ENCODE measurements at regions not wholly inside any gene's neighbourhood (a gene's known extent, or its start where the extent isn't known, plus 50 kb on each side); places are given as distances from the start of the nearest gene placed in this dataset.

DNA sequence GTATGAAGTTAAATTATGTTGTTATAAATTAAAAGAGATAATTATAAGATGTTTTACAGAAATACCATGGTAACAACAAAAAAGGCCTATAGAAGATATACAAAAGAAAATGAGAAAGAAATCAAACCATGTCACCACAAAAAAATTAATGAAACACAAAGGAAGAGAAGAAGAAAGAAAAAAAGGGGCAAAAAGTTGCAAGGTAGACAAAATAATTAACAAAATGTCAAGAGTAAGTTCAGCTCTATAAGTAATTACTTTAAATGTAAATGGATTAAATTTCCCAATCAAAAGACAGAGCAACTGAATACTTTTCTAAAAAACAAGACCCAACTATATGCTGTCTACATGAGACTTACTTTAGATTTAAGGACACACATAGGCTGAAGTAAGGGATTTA is 378.4 kb upstream of the FSHR start:
- TF ChIP-seq, protein P1, sequence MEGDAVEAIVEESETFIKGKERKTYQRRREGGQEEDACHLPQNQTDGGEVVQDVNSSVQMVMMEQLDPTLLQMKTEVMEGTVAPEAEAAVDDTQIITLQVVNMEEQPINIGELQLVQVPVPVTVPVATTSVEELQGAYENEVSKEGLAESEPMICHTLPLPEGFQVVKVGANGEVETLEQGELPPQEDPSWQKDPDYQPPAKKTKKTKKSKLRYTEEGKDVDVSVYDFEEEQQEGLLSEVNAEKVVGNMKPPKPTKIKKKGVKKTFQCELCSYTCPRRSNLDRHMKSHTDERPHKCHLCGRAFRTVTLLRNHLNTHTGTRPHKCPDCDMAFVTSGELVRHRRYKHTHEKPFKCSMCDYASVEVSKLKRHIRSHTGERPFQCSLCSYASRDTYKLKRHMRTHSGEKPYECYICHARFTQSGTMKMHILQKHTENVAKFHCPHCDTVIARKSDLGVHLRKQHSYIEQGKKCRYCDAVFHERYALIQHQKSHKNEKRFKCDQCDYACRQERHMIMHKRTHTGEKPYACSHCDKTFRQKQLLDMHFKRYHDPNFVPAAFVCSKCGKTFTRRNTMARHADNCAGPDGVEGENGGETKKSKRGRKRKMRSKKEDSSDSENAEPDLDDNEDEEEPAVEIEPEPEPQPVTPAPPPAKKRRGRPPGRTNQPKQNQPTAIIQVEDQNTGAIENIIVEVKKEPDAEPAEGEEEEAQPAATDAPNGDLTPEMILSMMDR (IDR thresholded peaks at IDR 0.05): no peak
- TF ChIP-seq POLR2A (IDR thresholded peaks at IDR 0.05): no peak
- TF ChIP-seq POLR2AphosphoS5 (IDR thresholded peaks at IDR 0.05): no peak
- no peak for TF ChIP-seq EP300 (IDR thresholded peaks at IDR 0.05)

All from stomach (tissue), 4 donors.